Pulmonary artery endothelial cell (primary cell): ENCODE measurements at regions not wholly inside any gene's neighbourhood (a gene's known extent, or its start where the extent isn't known, plus 50 kb on each side); places are given as distances from the start of the nearest gene placed in this dataset.

Experiments used
- DNase-seq: peaks from one replicate; pipeline ENCODE4 v3.0.0-alpha.2; 2011; ENCODE audit warnings: low read depth, low spot score

- no peak for DNase-seq
Measured at GRCh38 chr12:107522692-107523477, 162.7 kb upstream of the PWP1 start.

GRCh38 chr12:107523775-107524535 lies 161.6 kb upstream of the PWP1 start:
- DNase-seq, result no peak

- DNase-seq, result no peak
Measured at GRCh38 chr12:107525063-107525718, 160.4 kb upstream of the PWP1 start.

- DNase-seq, result no peak
Measured at GRCh38 chr12:107525719-107526554, 159.7 kb upstream of the PWP1 start.

- no peak for DNase-seq
Measured at GRCh38 chr12:107526555-107527180, 158.9 kb upstream of the PWP1 start.

GRCh38 chr12:107528731-107529365 lies 156.8 kb upstream of the PWP1 start:
- DNase-seq, result no peak

- no peak for DNase-seq
Measured at GRCh38 chr12:107529991-107530390, 155.6 kb upstream of the PWP1 start.

- no peak for DNase-seq
Measured at GRCh38 chr12:107530701-107531100, 154.9 kb upstream of the PWP1 start.

- no peak for DNase-seq
Measured at GRCh38 chr12:107533218-107533617, 152.4 kb upstream of the PWP1 start.

- DNase-seq, result no peak
Measured at GRCh38 chr12:107536613-107537012, 149.0 kb upstream of the PWP1 start.

- no peak for DNase-seq
Measured at GRCh38 chr12:107537464-107538119, 148.0 kb upstream of the PWP1 start.

- no peak for DNase-seq
Measured at GRCh38 chr12:107539196-107539939, 146.2 kb upstream of the PWP1 start.

GRCh38 chr12:107541001-107541705 lies 144.4 kb upstream of the PWP1 start:
- no peak for DNase-seq

GRCh38 chr12:107543416-107543815 lies 142.2 kb upstream of the PWP1 start:
- DNase-seq, result no peak

GRCh38 chr12:107543841-107544240 lies 141.8 kb upstream of the PWP1 start:
- DNase-seq, result no peak

GRCh38 chr12:107544937-107545336 lies 140.7 kb upstream of the PWP1 start:
- no peak for DNase-seq

- DNase-seq, result no peak
Measured at GRCh38 chr12:107545737-107546353, 139.8 kb upstream of the PWP1 start.

GRCh38 chr12:107547389-107547788 lies 138.2 kb upstream of the PWP1 start:
- DNase-seq, result no peak
